ENCODE measurements at regions not wholly inside any gene's neighbourhood (a gene's known extent, or its start where the extent isn't known, plus 50 kb on each side); places are given as distances from the start of the nearest gene placed in this dataset.

DNA sequence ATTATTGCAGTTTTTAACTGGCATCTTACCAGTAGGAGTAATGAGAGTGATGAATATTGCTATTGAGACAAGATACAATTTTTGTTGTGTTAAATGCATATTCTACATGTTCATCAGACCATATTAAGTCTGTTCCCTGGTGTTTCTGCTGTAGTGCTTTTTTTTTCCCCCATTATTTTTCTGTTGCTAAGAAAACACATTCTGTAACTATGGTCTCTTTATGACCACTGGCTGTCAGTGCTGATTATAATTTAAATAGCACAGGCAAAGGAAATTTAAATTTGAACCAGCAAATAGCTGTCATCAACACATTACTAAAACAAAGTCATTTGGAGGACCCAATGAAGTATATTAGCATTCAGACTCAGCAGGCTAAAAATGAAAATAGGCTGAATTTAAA, 98.3 kb upstream of the ANKRD50 start:
- Histone ChIP-seq H3K27ac (replicated peaks) (no peak overlapping the region), H3K4me1 (no peaks in the 10 kb centered on the region), H3K36me3 (no peaks in the 10 kb centered on the region), H3K27me3 (ENCODE audit: low read depth) (no peaks in the 10 kb centered on the region), H3K9me3 (replicated peaks) (peaks cover 27% of the 10 kb centered on the region), H3K4me3 (no peak overlapping the region)
- no peak for DNase-seq
- intact Hi-C loops (cut with micrococcal nuclease), result no loop called here
- TF ChIP-seq, protein P1, sequence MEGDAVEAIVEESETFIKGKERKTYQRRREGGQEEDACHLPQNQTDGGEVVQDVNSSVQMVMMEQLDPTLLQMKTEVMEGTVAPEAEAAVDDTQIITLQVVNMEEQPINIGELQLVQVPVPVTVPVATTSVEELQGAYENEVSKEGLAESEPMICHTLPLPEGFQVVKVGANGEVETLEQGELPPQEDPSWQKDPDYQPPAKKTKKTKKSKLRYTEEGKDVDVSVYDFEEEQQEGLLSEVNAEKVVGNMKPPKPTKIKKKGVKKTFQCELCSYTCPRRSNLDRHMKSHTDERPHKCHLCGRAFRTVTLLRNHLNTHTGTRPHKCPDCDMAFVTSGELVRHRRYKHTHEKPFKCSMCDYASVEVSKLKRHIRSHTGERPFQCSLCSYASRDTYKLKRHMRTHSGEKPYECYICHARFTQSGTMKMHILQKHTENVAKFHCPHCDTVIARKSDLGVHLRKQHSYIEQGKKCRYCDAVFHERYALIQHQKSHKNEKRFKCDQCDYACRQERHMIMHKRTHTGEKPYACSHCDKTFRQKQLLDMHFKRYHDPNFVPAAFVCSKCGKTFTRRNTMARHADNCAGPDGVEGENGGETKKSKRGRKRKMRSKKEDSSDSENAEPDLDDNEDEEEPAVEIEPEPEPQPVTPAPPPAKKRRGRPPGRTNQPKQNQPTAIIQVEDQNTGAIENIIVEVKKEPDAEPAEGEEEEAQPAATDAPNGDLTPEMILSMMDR (IDR thresholded peaks at IDR 0.05; ENCODE audit: borderline replicate concordance), result no peak

DNA sequence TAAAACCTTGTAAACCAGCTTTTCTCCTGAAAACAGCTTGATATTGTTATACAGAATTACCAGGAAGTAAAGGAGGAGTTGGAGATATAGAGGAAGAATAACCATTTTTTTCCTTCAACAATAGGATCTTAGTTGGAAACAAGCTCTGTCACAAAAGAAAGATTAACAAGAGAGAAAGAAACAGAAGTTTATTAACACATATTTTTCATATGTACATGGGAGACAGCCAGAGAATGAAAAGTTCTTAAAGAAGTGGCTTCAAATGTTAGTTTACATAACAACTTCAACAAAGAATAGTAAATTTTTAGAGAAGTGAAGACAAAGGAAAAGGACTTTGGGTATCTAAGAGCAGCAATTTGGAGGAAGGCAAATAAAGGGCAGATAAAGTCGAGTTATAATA, 94.9 kb upstream of the ANKRD50 start:
- intact Hi-C loops (cut with micrococcal nuclease), result no loop called here
- no peak overlapping the region for H3K27ac ChIP-seq (replicated peaks)
- TF ChIP-seq, protein P1 (IDR thresholded peaks at IDR 0.05; ENCODE audit: borderline replicate concordance), result no peak

DNA sequence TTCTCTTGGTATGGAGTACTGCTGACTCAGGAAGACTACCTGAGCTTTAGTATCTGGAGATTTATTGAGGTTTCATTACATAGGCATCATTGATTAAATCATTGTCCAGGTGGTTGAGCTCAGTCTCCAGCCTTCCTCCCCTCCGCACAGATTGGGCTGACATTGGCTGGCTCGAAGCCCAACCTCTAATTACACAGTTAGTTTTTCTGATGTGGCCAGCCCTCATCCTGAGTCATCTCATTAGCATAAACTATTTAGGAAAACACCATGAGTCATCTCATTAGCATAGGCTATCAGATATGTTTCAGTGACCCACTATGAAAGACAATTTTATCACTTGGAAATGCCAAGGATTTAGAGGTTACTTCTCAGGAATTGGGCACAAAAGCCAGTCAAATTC, 93.9 kb upstream of the ANKRD50 start:
- no peak overlapping the region for H3K4me3 ChIP-seq
- DNase-seq, result no peak
- H3K27me3 ChIP-seq (ENCODE audit: low read depth), result no peaks in the 10 kb centered on the region
- no peak overlapping the region for H3K27ac ChIP-seq (replicated peaks)
- intact Hi-C loops (cut with micrococcal nuclease), result no loop called here
- peaks cover 5% of the 10 kb centered on the region for H3K9me3 ChIP-seq (replicated peaks)
- TF ChIP-seq, protein P1 (IDR thresholded peaks at IDR 0.05; ENCODE audit: borderline replicate concordance), result no peak
- H3K4me1 ChIP-seq, result no peaks in the 10 kb centered on the region
- no peaks in the 10 kb centered on the region for H3K36me3 ChIP-seq

More for the DNA sequence above, 94.9 kb upstream of the ANKRD50 start:
- DNase-seq, result no peak
- H3K4me3 ChIP-seq, result no peak overlapping the region
- H3K9me3 ChIP-seq (replicated peaks), result peaks cover 15% of the 10 kb centered on the region
- H3K27me3 ChIP-seq (ENCODE audit: low read depth), result no peaks in the 10 kb centered on the region
- no peaks in the 10 kb centered on the region for H3K4me1 ChIP-seq
- no peaks in the 10 kb centered on the region for H3K36me3 ChIP-seq

DNA sequence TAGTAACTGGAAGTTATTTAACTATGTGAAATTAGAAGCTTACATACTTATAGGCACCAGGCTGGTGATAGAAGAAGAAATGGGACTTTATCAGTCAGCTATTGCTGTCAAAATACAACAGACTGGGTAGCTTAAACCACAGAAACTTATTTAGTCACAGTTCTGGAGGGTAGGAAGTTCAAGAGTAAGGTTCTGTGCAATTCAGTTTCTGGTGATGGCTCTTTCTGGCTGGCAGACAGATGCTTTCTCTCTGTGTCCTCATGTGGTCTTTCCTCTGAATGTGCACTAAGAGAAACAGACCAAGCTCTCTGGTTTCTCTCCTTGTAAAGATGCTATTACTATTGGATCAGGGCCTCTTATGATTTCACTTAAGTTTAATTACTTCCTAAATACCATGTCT, 92.1 kb upstream of the ANKRD50 start:
- Histone ChIP-seq H3K27ac (replicated peaks) (no peak overlapping the region), H3K27me3 (ENCODE audit: low read depth) (no peaks in the 10 kb centered on the region), H3K4me3 (no peak overlapping the region), H3K36me3 (no peaks in the 10 kb centered on the region), H3K4me1 (no peaks in the 10 kb centered on the region), H3K9me3 (replicated peaks) (no peaks in the 10 kb centered on the region)
- intact Hi-C loops (cut with micrococcal nuclease), result no loop called here
- TF ChIP-seq, protein P1 (IDR thresholded peaks at IDR 0.05; ENCODE audit: borderline replicate concordance), result no peak
- no peak for DNase-seq

DNA sequence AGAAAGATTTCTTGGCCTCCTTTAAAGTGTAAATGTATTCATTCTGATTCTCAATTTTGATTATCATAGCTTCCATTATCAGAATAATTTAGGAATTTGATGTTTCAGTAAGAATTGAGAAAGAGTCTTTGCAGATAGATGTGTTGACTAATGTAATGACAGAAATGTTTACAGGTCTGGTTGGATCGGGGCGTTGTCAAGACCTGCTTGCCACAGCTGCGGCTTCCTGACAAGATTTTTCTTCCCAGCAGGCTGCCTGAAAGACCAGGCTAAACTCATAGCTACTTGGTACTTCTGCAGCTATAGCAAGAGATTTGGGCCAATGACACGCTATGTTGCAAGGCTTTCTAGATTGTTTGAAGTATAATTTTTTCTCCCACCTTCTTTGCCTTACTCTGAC, 91.5 kb upstream of the ANKRD50 start:
- Histone ChIP-seq H3K4me3 (no peak overlapping the region), H3K36me3 (no peaks in the 10 kb centered on the region), H3K27me3 (ENCODE audit: low read depth) (no peaks in the 10 kb centered on the region), H3K27ac (replicated peaks) (no peak overlapping the region), H3K9me3 (replicated peaks) (no peaks in the 10 kb centered on the region), H3K4me1 (no peaks in the 10 kb centered on the region)
- TF ChIP-seq, protein P1 (IDR thresholded peaks at IDR 0.05; ENCODE audit: borderline replicate concordance), result no peak
- DNase-seq, result no peak
- intact Hi-C loops (cut with micrococcal nuclease), result no loop called here

DNA sequence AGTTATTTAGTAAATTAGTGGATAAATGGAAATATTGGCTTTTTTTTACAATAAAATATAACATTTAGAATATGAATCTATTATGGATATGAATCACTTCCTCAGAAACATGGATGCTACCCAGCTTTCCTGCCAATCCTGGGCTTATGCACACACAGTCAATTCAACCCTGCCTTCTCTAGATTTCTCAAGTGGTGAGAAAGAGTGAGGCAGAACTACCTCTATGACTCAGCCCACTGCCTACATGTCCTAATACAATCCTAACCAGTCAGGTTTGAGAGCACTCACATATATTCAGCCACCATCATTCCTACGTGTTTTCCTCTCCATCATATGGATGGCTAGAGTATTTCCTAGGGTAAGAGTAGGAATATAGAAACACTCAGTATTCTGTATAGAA, 91.1 kb upstream of the ANKRD50 start:
- Histone ChIP-seq H3K36me3 (no peaks in the 10 kb centered on the region), H3K27me3 (ENCODE audit: low read depth) (no peaks in the 10 kb centered on the region), H3K9me3 (replicated peaks) (no peaks in the 10 kb centered on the region), H3K4me3 (no peak overlapping the region), H3K4me1 (no peaks in the 10 kb centered on the region), H3K27ac (replicated peaks) (no peak overlapping the region)
- no peak for DNase-seq
- intact Hi-C loops (cut with micrococcal nuclease), result no loop called here
- TF ChIP-seq, protein P1 (IDR thresholded peaks at IDR 0.05; ENCODE audit: borderline replicate concordance), result no peak
